ENCODE measurements at regions not wholly inside any gene's neighbourhood (a gene's known extent, or its start where the extent isn't known, plus 50 kb on each side); places are given as distances from the start of the nearest gene placed in this dataset.

GRCh38 chr2:59046401-59047372, 805.6 kb upstream of the FANCL start:
- POLR2A ChIA-PET, result interaction anchor here (0.8 kb wide), 1 partner anchor 31 kb away, joined by 3 read pairs; no protein-coding TSS in a partner anchor
- intact Hi-C loops (cut with DNase I, micrococcal nuclease), result no loop called here
- Histone ChIP-seq H3K27ac (ENCODE audit: low read depth in 1 of 2, low read length in 2 of 2) (no peak overlapping the region), H3K27me3 (ENCODE audit: control insufficient read depth in 1 of 2, insufficient read depth in 2 of 2, low read length in 2 of 2) (no peaks in the 10 kb centered on the region), H3K4me3 (ENCODE audit: low read length) (no peak overlapping the region), H3K4me1 (ENCODE audit: insufficient read depth, low read length) (no peaks in the 10 kb centered on the region), H3K36me3 (ENCODE audit: insufficient read depth, low read length) (no peaks in the 10 kb centered on the region), H3K9me3 (ENCODE audit: control insufficient read depth in 1 of 2, insufficient read depth in 1 of 2, low read length in 2 of 2) (peaks cover 0 to 12% of the 10 kb centered on the region in 2 experiments)
- Mint-ChIP-seq H3K27ac (no peak overlapping the region), H3K4me3 (no peak overlapping the region), H3K4me1 (ENCODE audit: low read depth) (no peaks in the 10 kb centered on the region), H3K27me3 (no peaks in the 10 kb centered on the region), H3K9me3 (no peaks in the 10 kb centered on the region), H3K36me3 (ENCODE audit: low read depth) (no peaks in the 10 kb centered on the region)
- ATAC-seq (ENCODE audit: poor library complexity) (no peak), DNase-seq (no peak)
- CTCF ChIA-PET, result no interaction called here
- TF ChIP-seq CTCF (IDR thresholded peaks at IDR 0.05), result no peak

- no peaks in the 10 kb centered on the region for H3K27me3 ChIP-seq (ENCODE audit: control insufficient read depth in 1 of 2, insufficient read depth in 2 of 2, low read length in 2 of 2)
- ATAC-seq (ENCODE audit: poor library complexity) (no peak), DNase-seq (no peak)
- no peak for TF ChIP-seq CTCF (IDR thresholded peaks at IDR 0.05)
- H3K9me3 ChIP-seq (ENCODE audit: control insufficient read depth in 1 of 2, insufficient read depth in 1 of 2, low read length in 2 of 2), result peaks cover 0 to 12% of the 10 kb centered on the region in 2 experiments
- no peaks in the 10 kb centered on the region for H3K4me1 Mint-ChIP-seq (ENCODE audit: low read depth)
- ChIA-PET POLR2A (no interaction called here), CTCF (no interaction called here)
- no peaks in the 10 kb centered on the region for H3K27me3 Mint-ChIP-seq
- H3K27ac Mint-ChIP-seq, result no peak overlapping the region
- no peaks in the 10 kb centered on the region for H3K9me3 Mint-ChIP-seq
- intact Hi-C loops (cut with DNase I, micrococcal nuclease), result no loop called here
- no peak overlapping the region for H3K27ac ChIP-seq (ENCODE audit: low read depth in 1 of 2, low read length in 2 of 2)
- no peak overlapping the region for H3K4me3 ChIP-seq (ENCODE audit: low read length)
- no peaks in the 10 kb centered on the region for H3K36me3 ChIP-seq (ENCODE audit: insufficient read depth, low read length)
- no peaks in the 10 kb centered on the region for H3K36me3 Mint-ChIP-seq (ENCODE audit: low read depth)
- no peak overlapping the region for H3K4me3 Mint-ChIP-seq
- no peaks in the 10 kb centered on the region for H3K4me1 ChIP-seq (ENCODE audit: insufficient read depth, low read length)
Observed at GRCh38 chr2:59044736-59045135, 803.6 kb upstream of the FANCL start.

- H3K27me3 ChIP-seq (ENCODE audit: control insufficient read depth in 1 of 2, insufficient read depth in 2 of 2, low read length in 2 of 2), result no peaks in the 10 kb centered on the region
- Mint-ChIP-seq H3K27ac (no peak overlapping the region), H3K36me3 (ENCODE audit: low read depth) (no peaks in the 10 kb centered on the region), H3K9me3 (peaks cover 5% of the 10 kb centered on the region), H3K4me1 (ENCODE audit: low read depth) (no peaks in the 10 kb centered on the region), H3K27me3 (no peaks in the 10 kb centered on the region), H3K4me3 (no peak overlapping the region)
- POLR2A ChIA-PET, result no interaction called here
- peaks cover 0 to 9% of the 10 kb centered on the region in 2 experiments for H3K9me3 ChIP-seq (ENCODE audit: control insufficient read depth in 1 of 2, insufficient read depth in 1 of 2, low read length in 2 of 2)
- no peaks in the 10 kb centered on the region for H3K4me1 ChIP-seq (ENCODE audit: insufficient read depth, low read length)
- TF ChIP-seq CTCF (IDR thresholded peaks at IDR 0.05), result no peak
- DNase-seq (no peak), ATAC-seq (ENCODE audit: poor library complexity) (no peak)
- CTCF ChIA-PET, result no interaction called here
- no peak overlapping the region for H3K4me3 ChIP-seq (ENCODE audit: low read length)
- no peak overlapping the region for H3K27ac ChIP-seq (ENCODE audit: low read depth in 1 of 2, low read length in 2 of 2)
- H3K36me3 ChIP-seq (ENCODE audit: insufficient read depth, low read length), result no peaks in the 10 kb centered on the region
- intact Hi-C loops (cut with DNase I, micrococcal nuclease), result no loop called here
Observed at GRCh38 chr2:59041139-59041538, 800.0 kb upstream of the FANCL start.

All from CD4-positive, alpha-beta T cell (primary cell).